Renal pelvis (tissue), 1 donor: ENCODE measurements at regions not wholly inside any gene's neighbourhood (a gene's known extent, or its start where the extent isn't known, plus 50 kb on each side); places are given as distances from the start of the nearest gene placed in this dataset.

Experiments used
- DNase-seq: peaks from one replicate; pipeline ENCODE4 v3.0.0-alpha.2; 2013

GRCh38 chr20:24102749-24103333 is 114.3 kb upstream of the GGTLC1 start:
- DNase-seq = no peak

- no peak for DNase-seq
Observed at GRCh38 chr20:24102290-24102689, 113.7 kb upstream of the GGTLC1 start.

GRCh38 chr20:24100370-24101011 is 111.9 kb upstream of the GGTLC1 start:
- DNase-seq = peak; percentile 64

- no peak for DNase-seq
Observed at GRCh38 chr20:24098886-24099285, 110.3 kb upstream of the GGTLC1 start.

GRCh38 chr20:24097506-24098245 is 109.1 kb upstream of the GGTLC1 start:
- DNase-seq = no peak

- no peak for DNase-seq
Observed at GRCh38 chr20:24096864-24097450, 108.4 kb upstream of the GGTLC1 start.

GRCh38 chr20:24096264-24096663 is 107.7 kb upstream of the GGTLC1 start:
- no peak for DNase-seq

GRCh38 chr20:24095756-24096155 is 107.2 kb upstream of the GGTLC1 start:
- peak; percentile 37 for DNase-seq

GRCh38 chr20:24095303-24095702 is 106.7 kb upstream of the GGTLC1 start:
- no peak for DNase-seq

GRCh38 chr20:24089576-24089975 is 101.0 kb upstream of the GGTLC1 start:
- DNase-seq = peak; percentile 37

GRCh38 chr20:24086121-24086520 is 97.5 kb upstream of the GGTLC1 start:
- DNase-seq = no peak

GRCh38 chr20:24084281-24084680 is 95.7 kb upstream of the GGTLC1 start:
- DNase-seq = no peak

- DNase-seq = no peak
Observed at GRCh38 chr20:24081077-24081476, 92.5 kb upstream of the GGTLC1 start.

- no peak for DNase-seq
Observed at GRCh38 chr20:24079661-24080412, 91.3 kb upstream of the GGTLC1 start.

- DNase-seq = no peak
Observed at GRCh38 chr20:24077145-24077544, 88.6 kb upstream of the GGTLC1 start.

GRCh38 chr20:24070679-24071078 is 82.1 kb upstream of the GGTLC1 start:
- no peak for DNase-seq

- DNase-seq = no peak
Observed at GRCh38 chr20:24066076-24066700, 77.6 kb upstream of the GGTLC1 start.

GRCh38 chr20:24064915-24065314 is 76.3 kb upstream of the GGTLC1 start:
- DNase-seq = no peak

GRCh38 chr20:24064092-24064491 is 75.5 kb upstream of the GGTLC1 start:
- DNase-seq = no peak

- no peak for DNase-seq
Observed at GRCh38 chr20:24063100-24063499, 74.5 kb upstream of the GGTLC1 start.

- DNase-seq = no peak
Observed at GRCh38 chr20:24060851-24061590, 72.4 kb upstream of the GGTLC1 start.
